Panc1 (cell line): ENCODE measurements at regions not wholly inside any gene's neighbourhood (a gene's known extent, or its start where the extent isn't known, plus 50 kb on each side); places are given as distances from the start of the nearest gene placed in this dataset.

ENCODE experiments used
- CTCF ChIP-seq: fragments of 450-650 bp; IDR thresholded peaks from 2 replicates; pipeline ENCODE4 v1.5.1; 2017; ENCODE audit warnings: mild to moderate bottlenecking
- POLR2AphosphoS5 ChIP-seq: IDR thresholded peaks from 2 replicates; pipeline ENCODE4 v1.6.1; 2012; ENCODE audit warnings: mild to moderate bottlenecking, low read depth, low read length, moderate library complexity
- REST ChIP-seq, 2 experiments: IDR thresholded peaks; 2 replicates each; pipeline ENCODE4 v1.6.1; 2011 to 2012; ENCODE audit warnings: low read depth in 2 of 2, control low read depth in 1 of 2, low read length in 1 of 2, mild to moderate bottlenecking in 1 of 2, moderate library complexity in 1 of 2; ENCODE audit not compliant: insufficient read depth in 1 of 2
- SIN3A ChIP-seq: IDR thresholded peaks from 2 replicates; pipeline ENCODE4 v1.6.1; 2012; ENCODE audit warnings: low read depth, mild to moderate bottlenecking, low read length, moderate library complexity, borderline replicate concordance; ENCODE audit not compliant: insufficient read depth

- TF ChIP-seq REST (IDR thresholded peaks at IDR 0.05; ENCODE audit: insufficient read depth in 1 of 2, low read depth in 2 of 2, low read length in 1 of 2) (no peak), CTCF (no peak), POLR2AphosphoS5 (no peak), SIN3A (no peak)
These were observed 850.9 kb upstream of the MDGA2 start for GRCh38 chr14:48526307-48526706.
